Endothelial cell of umbilical vein (primary cell): ENCODE measurements at regions not wholly inside any gene's neighbourhood (a gene's known extent, or its start where the extent isn't known, plus 50 kb on each side); places are given as distances from the start of the nearest gene placed in this dataset.

Source experiments
- BruUV-seq: library from RNA; stranded (reverse); fragments of 400-500 nt; replicated peaks from 2 replicates; lab custom pipeline; 2021; lab: Mats Ljungman, UMichigan
- CTCF ChIA-PET: fragments of 300-600, 350-600 bp; sonication (Branson Sonifier 250); formaldehyde crosslinking; loops from one replicate; lab custom pipeline; 2021; ENCODE audit warnings: antibody characterized with exemption, inconsistent platforms; lab: Charles Lee
- POLR2A ChIA-PET: fragments of 300-600, 350-600 bp; sonication (Branson Sonifier 250); formaldehyde crosslinking; loops from one replicate; lab custom pipeline; 2021; ENCODE audit warnings: antibody characterized with exemption, inconsistent platforms; lab: Charles Lee
- DNase-seq: peaks from one replicate; pipeline ENCODE4 v3.0.0-alpha.2; 2011; ENCODE audit warnings: low read depth, low spot score
- FAIRE-seq: peaks from 2 replicates; lab custom pipeline; 2011; peaks lifted over from hg19 to GRCh38; lab: Jason Lieb, UNC
- H2AFZ ChIP-seq: 2 replicates; pipeline ENCODE4 v1.6.0; 2012; ENCODE audit warnings: low read depth, low read length, control low read depth, inconsistent platforms
- H3K27ac ChIP-seq: 2 replicates; pipeline ENCODE4 v1.5.1; 2011; ENCODE audit warnings: low read depth, mild to moderate bottlenecking, control low read depth, low read length, moderate library complexity; ENCODE audit not compliant: insufficient read depth
- H3K27me3 ChIP-seq, 2 experiments: 2 replicates each; pipeline versions ENCODE4 v1.6.0 to v1.6.1; 2011; ENCODE audit warnings: low read length in 2 of 2, mixed read lengths in 1 of 2; ENCODE audit not compliant: control insufficient read depth in 2 of 2, insufficient read depth in 2 of 2
- H3K36me3 ChIP-seq, 2 experiments: 2 replicates in 1 of 2; 3 replicates in 1 of 2; pipeline ENCODE4 v1.5.1; 2011; ENCODE audit warnings: low read length in 2 of 2, mild to moderate bottlenecking in 1 of 2, moderate library complexity in 1 of 2; ENCODE audit not compliant: control insufficient read depth in 2 of 2, insufficient read depth in 2 of 2; ENCODE audit errors: extremely low read depth in 1 of 2
- H3K4me1 ChIP-seq: 3 replicates; pipeline ENCODE4 v1.5.1; 2011; ENCODE audit warnings: mild to moderate bottlenecking, low read length; ENCODE audit not compliant: control insufficient read depth, insufficient read depth; ENCODE audit errors: extremely low read depth
- H3K4me2 ChIP-seq: 2 replicates; pipeline ENCODE4 v1.6.1; 2011; ENCODE audit warnings: low read length, control low read depth, mixed read lengths; ENCODE audit not compliant: insufficient read depth
- H3K4me3 ChIP-seq, 3 experiments: fragments of 200-600 bp in 1 of 3; sonication (generic), shearing (Covaris generic) in 1 of 3; replicated peaks in 1 of 3; 2 replicates each; pipeline ENCODE4 v1.5.1; 2011 to 2016; ENCODE audit warnings: control low read depth in 3 of 3, low read length in 3 of 3, mild to moderate bottlenecking in 2 of 3, inconsistent platforms in 1 of 3, low read depth in 1 of 3, moderate library complexity in 1 of 3; ENCODE audit not compliant: insufficient read depth in 1 of 3
- H3K79me2 ChIP-seq: 2 replicates; pipeline ENCODE4 v1.6.0; 2012; ENCODE audit warnings: low read length, inconsistent platforms; ENCODE audit not compliant: control insufficient read depth, insufficient read depth
- H3K9ac ChIP-seq: replicated peaks from 2 replicates; pipeline ENCODE3; 2011; ENCODE audit warnings: low read length, control low read depth; ENCODE audit not compliant: insufficient read depth; ENCODE audit errors: extremely low read depth
- H3K9me1 ChIP-seq: replicated peaks from 3 replicates; pipeline ENCODE4 v1.6.0; 2011; ENCODE audit warnings: mild to moderate bottlenecking, low read length; ENCODE audit not compliant: control insufficient read depth, insufficient read depth; ENCODE audit errors: extremely low read depth
- H3K9me3 ChIP-seq: replicated peaks from 2 replicates; pipeline ENCODE4 v1.5.1; 2012; ENCODE audit warnings: low read length, inconsistent platforms; ENCODE audit not compliant: control insufficient read depth, insufficient read depth
- H4K20me1 ChIP-seq: replicated peaks from 2 replicates; pipeline ENCODE3; 2011; ENCODE audit warnings: mild to moderate bottlenecking, low read length; ENCODE audit not compliant: control insufficient read depth, insufficient read depth; ENCODE audit errors: extremely low read depth
- EZH2 ChIP-seq: IDR thresholded peaks from 2 replicates; pipeline ENCODE4 v1.6.1; 2012; ENCODE audit warnings: borderline replicate concordance, low read depth, mild to moderate bottlenecking, moderate library complexity, low read length, inconsistent platforms; ENCODE audit not compliant: severe bottlenecking
- FOS ChIP-seq: IDR thresholded peaks from 2 replicates; pipeline ENCODE4 v1.6.1; 2011; ENCODE audit warnings: mild to moderate bottlenecking, low read length, moderate library complexity, borderline replicate concordance; ENCODE audit not compliant: insufficient read depth
- GATA2 ChIP-seq: IDR thresholded peaks from 2 replicates; pipeline ENCODE4 v1.7.0; 2011; ENCODE audit warnings: low read depth, mild to moderate bottlenecking, moderate library complexity, mixed read lengths, low read length; ENCODE audit not compliant: insufficient read length, insufficient read depth
- JUN ChIP-seq: IDR thresholded peaks from 2 replicates; pipeline ENCODE4 v1.6.1; 2011; ENCODE audit warnings: borderline replicate concordance, low read depth; ENCODE audit not compliant: insufficient read length, insufficient read depth
- MYC ChIP-seq: IDR thresholded peaks from one replicate; pipeline ENCODE4 v1.6.1; 2011; ENCODE audit warnings: mild to moderate bottlenecking, low read depth, low read length
- POLR2A ChIP-seq: IDR thresholded peaks from 2 replicates; pipeline ENCODE4 v1.6.1; 2012; ENCODE audit warnings: low read depth, mild to moderate bottlenecking, control low read depth, low read length
- POLR2AphosphoS5 ChIP-seq: IDR thresholded peaks from 2 replicates; pipeline ENCODE4 v1.6.1; 2012; ENCODE audit warnings: low read depth, mild to moderate bottlenecking, control low read depth, low read length, moderate library complexity; ENCODE audit not compliant: insufficient read depth
- dilution Hi-C: fragments of 300-500 bp; cut with MboI; formaldehyde crosslinking; loops from one replicate; pipeline ENCODE4 v1.15.0; 2019; ENCODE audit warnings: low sequenced_read_pairs; ENCODE audit not compliant: extremely low pct_ligation_motif_present
- intact Hi-C: fragments of 100-400 bp; cut with micrococcal nuclease; formaldehyde crosslinking; loops from one replicate; pipeline ENCODE4 v1.10.0; 2022
- TF ChIP-seq, protein P1 (sequence below): IDR thresholded peaks from 2 replicates; pipeline ENCODE4 v1.6.1; 2011; ENCODE audit not compliant: insufficient read depth, insufficient read length
- TF ChIP-seq, protein P2 (sequence below), 2 donors: IDR thresholded peaks; 1 replicate in 1 of 2; 2 replicates in 1 of 2; pipeline ENCODE4 v1.5.1; 2011; ENCODE audit warnings: low read length in 2 of 2, mild to moderate bottlenecking in 2 of 2, moderate library complexity in 2 of 2, control low read depth in 1 of 2, inconsistent platforms in 1 of 2, low read depth in 1 of 2; ENCODE audit not compliant: insufficient read depth in 1 of 2; ENCODE audit errors: extremely low read depth in 1 of 2

DNA sequence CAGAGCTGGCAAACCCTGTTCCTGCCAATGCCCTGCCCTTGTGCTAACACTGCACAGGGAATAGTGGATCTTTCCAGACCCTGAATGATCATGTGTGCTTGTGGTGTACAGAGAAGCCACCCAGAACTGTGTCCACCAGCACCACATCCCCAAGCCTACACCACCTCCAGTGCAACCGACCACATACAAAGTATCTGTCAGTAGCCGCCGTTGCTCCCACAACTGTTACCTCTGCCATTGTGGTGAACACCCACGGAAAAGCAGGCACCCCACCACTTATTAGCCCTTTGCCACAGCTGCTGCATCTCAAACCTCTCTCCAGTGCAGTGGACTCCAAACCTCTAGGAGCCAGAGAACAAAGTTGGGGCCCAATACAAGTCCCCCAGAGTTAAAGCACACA lies 1049.6 kb downstream of the TRHDE start:
- Histone ChIP-seq H3K4me3 (no peak overlapping the region), H3K4me1 (no peaks in the 10 kb centered on the region), H3K27ac (no peak overlapping the region), H3K4me2 (no peak overlapping the region), H3K36me3 (no peaks in the 10 kb centered on the region), H3K9me3 (peaks cover 2% of the 10 kb centered on the region), H3K79me2 (no peaks in the 10 kb centered on the region), H2AFZ (no peak overlapping the region), H3K9me1 (no peaks in the 10 kb centered on the region), H3K27me3 (no peaks in the 10 kb centered on the region), H3K9ac (no peak overlapping the region), H4K20me1 (no peaks in the 10 kb centered on the region)
- no TSS peak for BruUV-seq
- intact Hi-C loops, result no loop called here
- dilution Hi-C loops, result no loop called here
- no peak for TF ChIP-seq MYC
- TF ChIP-seq FOS, result no peak
- no peak for TF ChIP-seq EZH2
- TF ChIP-seq POLR2AphosphoS5, result no peak
- no peak for TF ChIP-seq GATA2
- TF ChIP-seq, protein P1, sequence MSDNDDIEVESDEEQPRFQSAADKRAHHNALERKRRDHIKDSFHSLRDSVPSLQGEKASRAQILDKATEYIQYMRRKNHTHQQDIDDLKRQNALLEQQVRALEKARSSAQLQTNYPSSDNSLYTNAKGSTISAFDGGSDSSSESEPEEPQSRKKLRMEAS, result no peak
- TF ChIP-seq POLR2A, result no peak
- TF ChIP-seq JUN, result no peak
- TF ChIP-seq, protein P2, sequence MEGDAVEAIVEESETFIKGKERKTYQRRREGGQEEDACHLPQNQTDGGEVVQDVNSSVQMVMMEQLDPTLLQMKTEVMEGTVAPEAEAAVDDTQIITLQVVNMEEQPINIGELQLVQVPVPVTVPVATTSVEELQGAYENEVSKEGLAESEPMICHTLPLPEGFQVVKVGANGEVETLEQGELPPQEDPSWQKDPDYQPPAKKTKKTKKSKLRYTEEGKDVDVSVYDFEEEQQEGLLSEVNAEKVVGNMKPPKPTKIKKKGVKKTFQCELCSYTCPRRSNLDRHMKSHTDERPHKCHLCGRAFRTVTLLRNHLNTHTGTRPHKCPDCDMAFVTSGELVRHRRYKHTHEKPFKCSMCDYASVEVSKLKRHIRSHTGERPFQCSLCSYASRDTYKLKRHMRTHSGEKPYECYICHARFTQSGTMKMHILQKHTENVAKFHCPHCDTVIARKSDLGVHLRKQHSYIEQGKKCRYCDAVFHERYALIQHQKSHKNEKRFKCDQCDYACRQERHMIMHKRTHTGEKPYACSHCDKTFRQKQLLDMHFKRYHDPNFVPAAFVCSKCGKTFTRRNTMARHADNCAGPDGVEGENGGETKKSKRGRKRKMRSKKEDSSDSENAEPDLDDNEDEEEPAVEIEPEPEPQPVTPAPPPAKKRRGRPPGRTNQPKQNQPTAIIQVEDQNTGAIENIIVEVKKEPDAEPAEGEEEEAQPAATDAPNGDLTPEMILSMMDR (IDR thresholded peaks at IDR 0.05; ENCODE audit: extremely low read depth in 1 of 2, insufficient read depth in 1 of 2, low read depth in 1 of 2, low read length in 2 of 2), result no peak
- POLR2A ChIA-PET, result no interaction called here
- DNase-seq, result no peak
- CTCF ChIA-PET, result no interaction called here
- no peak for FAIRE-seq
